HEK293T (cell line): ENCODE measurements at regions not wholly inside any gene's neighbourhood (a gene's known extent, or its start where the extent isn't known, plus 50 kb on each side); places are given as distances from the start of the nearest gene placed in this dataset.

Source experiments
- CTCF ChIA-PET: fragments of 350-600 bp; formaldehyde crosslinking; extraction: SDS; loops from one replicate; lab custom pipeline; 2021; ENCODE audit warnings: antibody characterized with exemption, inconsistent platforms; lab: Yijun Ruan, JAX
- POLR2A ChIA-PET: fragments of 350-600 bp; formaldehyde crosslinking; extraction: SDS; loops from one replicate; lab custom pipeline; 2020; ENCODE audit warnings: antibody characterized with exemption, inconsistent platforms; lab: Yijun Ruan, JAX
- DNase-seq: peaks from one replicate; pipeline ENCODE4 v3.0.0; 2012; ENCODE audit warnings: mixed read lengths; ENCODE audit errors: extremely low spot score
- ARNT ChIP-seq: fragments of 450-650 bp; IDR thresholded peaks from 2 replicates; pipeline ENCODE4 v1.6.1; 2017; ENCODE audit warnings: mild to moderate bottlenecking
- BHLHE40 ChIP-seq: fragments of 450-650 bp; IDR thresholded peaks from 2 replicates; pipeline ENCODE4 v1.6.1; 2016; ENCODE audit warnings: mild to moderate bottlenecking, moderate library complexity, borderline replicate concordance
- CTBP1 ChIP-seq: fragments of 450-650 bp; IDR thresholded peaks from 2 replicates; pipeline ENCODE4 v1.6.1; 2016; ENCODE audit warnings: borderline replicate concordance
- ELF4 ChIP-seq: fragments of 450-650 bp; IDR thresholded peaks from 2 replicates; pipeline ENCODE4 v1.6.1; 2017; ENCODE audit warnings: antibody characterized with exemption
- FOXA1 ChIP-seq: fragments of 450-650 bp; IDR thresholded peaks from 2 replicates; pipeline ENCODE4 v1.6.1; 2016; ENCODE audit warnings: mild to moderate bottlenecking
- FOXK2 ChIP-seq: fragments of 450-650 bp; IDR thresholded peaks from 2 replicates; pipeline ENCODE4 v1.6.1; 2016; ENCODE audit warnings: mild to moderate bottlenecking
- FOXM1 ChIP-seq: fragments of 450-650 bp; IDR thresholded peaks from 2 replicates; pipeline ENCODE4 v1.6.1; 2017; ENCODE audit warnings: mild to moderate bottlenecking, borderline replicate concordance
- HDGF ChIP-seq: fragments of 450-650 bp; IDR thresholded peaks from 2 replicates; pipeline ENCODE4 v1.6.1; 2017; ENCODE audit warnings: antibody characterized with exemption, borderline replicate concordance
- L3MBTL2 ChIP-seq: fragments of 450-650 bp; conservative IDR thresholded peaks from 2 replicates; pipeline ENCODE4 v1.6.1; 2016; ENCODE audit warnings: mild to moderate bottlenecking
- LEF1 ChIP-seq: fragments of 450-650 bp; IDR thresholded peaks from 2 replicates; pipeline ENCODE4 v1.6.1; 2017; ENCODE audit warnings: mild to moderate bottlenecking, borderline replicate concordance
- NFRKB ChIP-seq: fragments of 450-650 bp; IDR thresholded peaks from 2 replicates; pipeline ENCODE4 v1.6.1; 2016; ENCODE audit warnings: mild to moderate bottlenecking, moderate library complexity
- PKNOX1 ChIP-seq: fragments of 450-650 bp; IDR thresholded peaks from 2 replicates; pipeline ENCODE4 v1.6.1; 2016
- SP1 ChIP-seq: fragments of 450-650 bp; IDR thresholded peaks from 2 replicates; pipeline ENCODE4 v1.6.1; 2017
- SUZ12 ChIP-seq: fragments of 450-650 bp; IDR thresholded peaks from 2 replicates; pipeline ENCODE4 v1.6.1; 2016; ENCODE audit warnings: mild to moderate bottlenecking
- TARDBP ChIP-seq: fragments of 450-650 bp; IDR thresholded peaks from 2 replicates; pipeline ENCODE4 v1.6.1; 2016
- ZNF384 ChIP-seq: fragments of 450-650 bp; IDR thresholded peaks from 2 replicates; pipeline ENCODE4 v1.6.1; 2016

- no peak for DNase-seq
- POLR2A ChIA-PET: no interaction called here
- CTCF ChIA-PET: no interaction called here
- TF ChIP-seq CTBP1 (no peak), LEF1 (no peak), PKNOX1 (no peak), NFRKB (no peak), L3MBTL2 (no peak), SP1 (no peak), SUZ12 (no peak), FOXA1 (no peak), ELF4 (no peak), FOXK2 (no peak), BHLHE40 (no peak)
These were observed 575.8 kb upstream of the PRMT6 start for GRCh38 chr1:106480629-106481028.

- CTCF ChIA-PET: no interaction called here
- POLR2A ChIA-PET: no interaction called here
- DNase-seq: no peak
- TF ChIP-seq L3MBTL2 (no peak), TARDBP (no peak), ELF4 (no peak), FOXA1 (no peak), FOXM1 (no peak), FOXK2 (no peak), HDGF (no peak), NFRKB (no peak), SP1 (no peak), SUZ12 (no peak), PKNOX1 (no peak), ZNF384 (no peak), CTBP1 (no peak), LEF1 (no peak), BHLHE40 (no peak), ARNT (no peak)
These were observed 563.6 kb upstream of the PRMT6 start for GRCh38 chr1:106492880-106493279.

GRCh38 chr1:106494646-106495045 lies 561.8 kb upstream of the PRMT6 start:
- TF ChIP-seq FOXK2: no peak
- TF ChIP-seq HDGF: no peak
- no peak for TF ChIP-seq SUZ12
- no peak for TF ChIP-seq LEF1
- ChIA-PET CTCF (no interaction called here), POLR2A (no interaction called here)
- no peak for DNase-seq

GRCh38 chr1:106498238-106498637 lies 558.2 kb upstream of the PRMT6 start:
- ChIA-PET POLR2A (no interaction called here), CTCF (no interaction called here)
- DNase-seq: no peak
- TF ChIP-seq SP1 (no peak), FOXA1 (no peak), ELF4 (no peak), LEF1 (no peak), FOXM1 (no peak), BHLHE40 (no peak), SUZ12 (no peak), HDGF (no peak), NFRKB (no peak), ARNT (no peak), L3MBTL2 (no peak), CTBP1 (no peak), ZNF384 (no peak), TARDBP (no peak), FOXK2 (no peak), PKNOX1 (no peak)

- TF ChIP-seq ARNT (no peak), NFRKB (no peak), ELF4 (no peak), L3MBTL2 (no peak)
- no peak for DNase-seq
- POLR2A ChIA-PET: no interaction called here
- CTCF ChIA-PET: no interaction called here
These were observed 553.8 kb upstream of the PRMT6 start for GRCh38 chr1:106502659-106503058.

- POLR2A ChIA-PET: no interaction called here
- no peak for TF ChIP-seq ARNT
- DNase-seq: no peak
- CTCF ChIA-PET: no interaction called here
These were observed 541.1 kb upstream of the PRMT6 start for GRCh38 chr1:106515375-106515774.

- POLR2A ChIA-PET: no interaction called here
- TF ChIP-seq LEF1 (no peak), PKNOX1 (no peak), NFRKB (no peak), FOXM1 (no peak), L3MBTL2 (no peak), SUZ12 (no peak), ELF4 (no peak), CTBP1 (no peak), HDGF (no peak), FOXK2 (no peak), BHLHE40 (no peak), ZNF384 (no peak), SP1 (no peak), TARDBP (no peak), FOXA1 (no peak), ARNT (no peak)
- no peak for DNase-seq
- CTCF ChIA-PET: no interaction called here
These were observed 539.2 kb upstream of the PRMT6 start for GRCh38 chr1:106517224-106517623.
